Globus pallidus (tissue), 1 donor: ENCODE measurements at regions not wholly inside any gene's neighbourhood (a gene's known extent, or its start where the extent isn't known, plus 50 kb on each side); places are given as distances from the start of the nearest gene placed in this dataset.
"Not testable (repeated sequence)": the region's sequence is repeated elsewhere in the genome, so short reads cannot be mapped to it uniquely, and the experiment has no call there.

ENCODE experiments used
- DNase-seq: peaks from one replicate; pipeline ENCODE4 v3.0.0-alpha.2; 2015; ENCODE audit warnings: low spot score

DNA sequence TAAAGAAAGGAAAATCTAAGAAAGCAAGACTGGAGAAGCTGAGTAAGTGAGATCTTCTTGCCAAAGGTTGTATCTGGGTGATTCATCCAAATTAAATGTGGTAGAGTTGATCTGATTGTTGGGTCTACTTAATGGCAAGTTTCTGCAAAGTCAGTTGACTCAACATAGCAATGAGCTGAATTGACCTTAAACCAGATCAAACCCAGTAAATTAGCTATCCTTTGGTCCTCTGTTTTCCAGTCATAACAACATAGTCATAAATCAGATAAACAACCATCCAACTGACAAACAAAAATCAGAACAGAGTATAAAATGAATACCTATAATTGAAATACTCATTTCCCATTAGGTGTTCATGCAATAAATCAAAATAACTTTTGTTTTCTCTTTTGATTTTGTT lies 142.6 kb upstream of the CFAP20DC start:
- no peak for DNase-seq

DNA sequence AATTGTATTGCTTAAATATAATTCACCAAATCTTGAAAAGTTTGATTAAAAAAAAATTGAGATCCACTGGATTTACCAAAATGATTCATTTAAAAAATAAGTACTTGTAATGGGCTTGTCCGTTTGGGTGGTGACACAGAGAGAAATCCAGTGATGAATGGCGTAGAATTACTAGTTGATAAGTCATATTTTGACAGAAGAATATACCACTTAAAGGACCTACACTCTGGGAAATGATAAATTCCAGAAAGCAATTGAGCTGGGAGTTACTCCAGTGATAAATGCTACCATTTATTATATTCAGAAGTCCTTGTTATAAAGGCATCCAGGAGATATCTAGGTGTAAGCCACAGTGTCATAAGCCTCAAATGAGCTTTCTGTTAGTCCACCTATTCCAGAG lies 141.8 kb upstream of the CFAP20DC start:
- no peak for DNase-seq

- DNase-seq, result no peak
Measured at GRCh38 chr3:59189939-59190338, 140.1 kb upstream of the CFAP20DC start.

DNA sequence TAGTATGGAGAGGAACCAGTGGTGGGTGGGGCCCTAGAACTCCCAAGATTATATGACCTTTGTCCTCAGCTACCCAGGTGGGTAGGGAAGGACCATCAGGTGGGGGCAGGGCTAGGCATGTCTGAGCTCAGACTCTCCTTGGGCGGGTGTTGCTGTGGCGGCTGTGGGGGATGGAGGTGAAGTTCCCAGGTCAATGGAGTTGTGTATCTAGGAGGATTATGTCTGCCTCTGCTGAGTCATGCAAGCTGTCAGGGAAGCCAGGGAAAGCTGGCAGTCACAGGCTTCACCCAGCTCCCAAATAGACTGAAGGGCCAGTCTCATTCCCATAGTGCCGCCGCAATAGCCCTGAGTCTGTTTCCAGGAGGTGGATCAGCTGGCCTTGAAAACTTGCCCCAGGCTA lies 139.7 kb upstream of the CFAP20DC start:
- DNase-seq, result no peak

- no peak for DNase-seq
Measured at GRCh38 chr3:59186725-59187124, 136.9 kb upstream of the CFAP20DC start.

GRCh38 chr3:59185591-59186369 lies 136.0 kb upstream of the CFAP20DC start:
- no peak for DNase-seq

GRCh38 chr3:59180006-59180405 lies 130.2 kb upstream of the CFAP20DC start:
- DNase-seq, result no peak

DNA sequence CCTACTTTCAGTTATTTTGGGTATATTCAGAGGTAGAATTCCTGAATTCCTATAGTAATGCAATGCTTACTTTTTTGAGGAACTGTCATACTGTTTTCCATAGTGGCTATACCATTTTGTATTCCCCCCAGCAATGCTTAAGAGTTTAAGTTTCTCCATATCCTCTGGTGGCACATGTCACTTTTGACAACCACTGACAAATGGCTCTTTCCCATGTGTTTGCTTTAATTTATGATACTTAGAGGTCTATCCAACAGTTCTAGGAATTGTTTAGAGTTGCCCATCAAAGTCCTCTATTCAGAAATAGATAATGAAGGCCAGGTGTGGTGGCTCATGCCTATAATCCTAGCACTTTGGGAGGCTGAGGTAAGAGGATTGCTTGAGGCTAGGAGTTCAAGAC lies 128.9 kb upstream of the CFAP20DC start:
- no peak for DNase-seq

DNA sequence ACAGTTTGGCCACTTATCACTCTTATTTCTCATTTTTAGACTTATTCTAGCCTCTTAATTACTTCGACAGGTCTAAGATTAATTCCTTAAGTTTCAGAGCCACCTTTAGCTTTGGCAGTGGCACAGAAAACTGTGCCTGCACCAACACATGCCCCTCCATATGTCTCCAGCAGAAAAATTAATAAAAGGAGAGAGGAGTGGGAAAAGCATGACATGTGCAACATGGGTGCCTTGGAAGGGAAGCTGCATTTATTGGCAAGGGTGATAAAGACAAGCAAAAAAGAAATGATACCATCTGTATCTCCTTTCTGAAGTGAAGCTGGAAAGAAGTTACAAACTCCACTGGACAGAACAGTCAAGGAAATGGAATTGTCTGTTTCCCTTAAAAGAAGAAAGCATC lies 121.7 kb upstream of the CFAP20DC start:
- DNase-seq, result no peak

DNA sequence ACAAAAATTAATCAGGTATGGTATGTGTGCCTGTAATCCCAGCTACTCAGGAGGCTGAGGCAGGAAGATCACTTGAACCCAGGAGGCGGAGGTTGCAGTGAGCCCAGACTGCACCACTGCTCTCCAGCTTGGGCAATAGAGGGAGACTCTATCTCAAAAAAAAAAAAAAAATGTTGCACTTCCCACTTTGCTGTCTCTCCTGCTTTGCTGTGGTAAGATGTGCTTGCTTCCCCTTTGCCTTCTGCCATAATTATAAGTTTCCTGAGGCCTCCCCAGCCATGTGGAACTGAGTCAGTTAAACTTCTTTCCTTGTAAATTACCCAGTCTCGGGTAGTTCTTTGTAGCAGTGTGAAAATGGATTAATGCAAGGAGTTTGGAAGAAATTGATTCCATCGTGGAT lies 120.3 kb upstream of the CFAP20DC start:
- DNase-seq, result not testable (repeated sequence)

DNA sequence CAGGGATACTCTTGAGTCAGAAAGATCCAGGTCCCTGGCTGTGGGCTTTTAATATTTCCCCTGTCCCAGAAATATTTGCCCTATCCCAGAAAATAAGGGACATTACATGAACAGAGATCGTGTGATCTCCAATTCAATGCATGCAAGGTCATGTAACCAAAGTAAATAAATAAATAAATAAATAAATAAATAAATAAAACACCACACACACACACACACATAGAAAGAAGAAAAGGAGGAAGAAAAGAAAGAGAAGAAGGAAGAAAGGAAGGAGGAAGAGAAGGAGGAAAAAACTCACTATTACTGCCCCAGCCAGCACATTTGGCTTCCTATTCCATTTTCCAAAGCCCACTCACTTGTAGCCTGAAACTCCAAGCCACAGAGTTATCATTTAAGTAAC lies 117.9 kb upstream of the CFAP20DC start:
- DNase-seq, result no peak

DNA sequence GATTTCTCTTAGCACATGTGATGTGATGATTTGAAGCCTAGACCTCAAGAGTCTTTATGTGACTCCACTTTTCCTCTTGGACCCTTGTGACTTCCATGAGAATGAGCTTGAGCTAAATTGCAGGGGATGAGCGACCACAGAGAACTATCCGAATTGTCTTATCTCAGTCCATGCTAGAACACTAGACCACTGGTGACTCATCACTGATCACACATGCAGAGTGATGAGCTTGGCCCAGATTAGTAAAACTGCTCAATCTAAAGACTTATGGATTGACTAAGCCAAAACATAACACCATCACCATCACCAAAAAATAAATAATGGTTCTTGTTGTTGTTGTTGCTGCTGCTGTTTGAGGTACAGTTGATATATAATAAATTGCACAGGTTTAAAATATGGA lies 114.1 kb upstream of the CFAP20DC start:
- DNase-seq, result no peak

GRCh38 chr3:59161048-59161447 lies 111.2 kb upstream of the CFAP20DC start:
- no peak for DNase-seq

DNA sequence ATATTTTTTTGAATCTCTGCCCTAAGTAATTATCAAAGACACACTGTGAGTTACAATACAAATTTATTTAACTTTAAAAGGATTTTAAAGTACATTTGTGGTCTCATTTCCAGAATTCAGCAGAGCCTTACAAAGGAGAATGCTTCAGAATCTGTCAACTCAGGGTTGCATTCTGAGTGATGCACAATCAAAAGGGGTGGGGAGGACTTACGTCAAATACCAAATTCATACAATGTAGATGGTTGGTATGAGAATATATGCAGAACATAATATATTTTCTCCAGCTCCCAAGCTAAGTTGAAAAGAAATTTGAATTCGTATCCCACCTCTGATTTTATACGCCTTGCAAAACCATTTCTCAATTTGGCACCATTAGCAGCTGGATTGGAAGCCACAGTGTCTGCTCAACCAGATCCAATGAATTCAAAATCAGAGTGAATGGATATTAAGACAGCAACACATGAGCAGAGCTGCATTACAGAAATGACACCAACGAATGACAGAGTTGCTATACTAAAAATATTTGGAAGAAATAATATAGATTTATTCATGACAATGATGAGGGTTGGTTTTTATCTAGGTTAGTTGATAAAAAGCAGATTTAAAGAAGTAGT lies 110.4 kb upstream of the CFAP20DC start:
- no peak for DNase-seq

DNA sequence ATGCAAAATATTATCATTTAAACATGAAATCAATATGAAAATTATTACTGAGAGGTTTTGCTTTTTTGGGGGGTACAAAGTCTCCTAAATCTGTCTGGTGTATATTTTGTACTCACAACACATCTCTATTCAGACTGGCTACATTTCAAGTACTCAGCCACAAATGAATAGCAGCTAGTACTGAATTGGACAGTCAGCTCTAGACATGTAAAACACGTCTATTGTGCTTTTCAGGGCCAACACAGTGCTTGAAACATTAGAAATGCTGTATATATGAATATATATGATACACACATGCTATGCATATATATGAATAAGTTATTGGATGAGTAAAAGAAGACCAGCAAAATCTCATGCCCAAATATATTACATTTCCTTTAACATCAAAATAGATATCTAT lies 103.8 kb upstream of the CFAP20DC start:
- DNase-seq, result peak; percentile 18

DNA sequence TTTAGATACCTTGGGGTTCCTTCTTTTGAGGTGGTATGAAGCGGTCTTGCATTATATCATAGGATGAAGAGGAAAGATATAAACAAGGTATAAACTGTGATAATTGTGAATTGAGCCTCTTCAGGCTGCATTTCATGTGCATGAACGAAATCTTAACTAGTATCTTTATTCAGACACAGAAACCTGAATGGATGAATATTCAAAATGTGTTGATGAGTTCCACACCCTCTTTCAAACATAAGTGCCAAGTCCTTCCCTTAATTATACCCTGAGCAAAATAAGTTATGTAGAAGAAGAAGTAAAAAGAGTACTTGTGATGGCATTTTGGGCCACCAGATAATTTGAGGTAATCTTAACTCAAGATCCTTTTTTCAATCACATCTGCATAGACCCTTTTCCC lies 103.1 kb upstream of the CFAP20DC start:
- no peak for DNase-seq

GRCh38 chr3:59150039-59150438 lies 100.2 kb upstream of the CFAP20DC start:
- DNase-seq, result no peak

- no peak for DNase-seq
Measured at GRCh38 chr3:59149166-59149565, 99.3 kb upstream of the CFAP20DC start.

DNA sequence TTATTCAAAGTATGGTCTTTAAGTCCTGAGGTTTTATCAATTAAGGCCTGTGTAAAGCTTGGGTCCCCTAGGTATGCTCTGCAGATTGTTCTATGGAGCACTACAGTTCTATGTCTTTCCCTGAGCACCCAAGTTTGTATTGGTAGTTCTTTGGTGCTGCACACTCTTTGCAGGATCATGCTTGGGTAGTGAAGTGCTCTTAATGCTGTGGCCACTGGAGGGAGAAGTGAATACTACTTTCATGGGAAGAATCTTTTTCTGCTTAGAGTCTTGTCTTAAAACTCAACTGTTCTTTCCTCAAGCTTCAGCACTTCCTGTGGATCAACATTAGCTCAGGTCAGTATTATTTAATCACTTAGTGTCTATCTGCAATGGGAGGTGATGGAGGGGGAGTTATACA lies 93.6 kb upstream of the CFAP20DC start:
- DNase-seq, result no peak

DNA sequence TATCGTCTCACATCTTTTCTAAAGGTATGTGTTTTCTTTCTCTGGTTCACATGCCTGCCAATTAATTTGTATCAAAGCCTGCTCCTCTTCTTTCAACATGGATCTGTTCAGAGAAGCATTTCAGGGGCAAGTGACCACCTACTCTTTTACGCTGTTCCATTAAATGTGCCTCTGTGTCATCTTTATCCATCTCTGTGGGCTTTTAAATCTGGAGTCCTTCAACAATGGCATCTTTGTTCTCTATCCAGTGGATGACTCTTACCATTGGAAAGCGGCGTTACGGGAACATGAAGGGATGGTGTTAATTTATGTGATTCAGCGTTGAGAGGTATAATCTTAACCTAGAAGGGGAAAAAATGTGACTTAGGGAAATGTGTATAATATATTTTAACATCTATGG lies 92.7 kb upstream of the CFAP20DC start:
- peak; percentile 35 for DNase-seq

- DNase-seq, result no peak
Measured at GRCh38 chr3:59138966-59139365, 89.1 kb upstream of the CFAP20DC start.

DNA sequence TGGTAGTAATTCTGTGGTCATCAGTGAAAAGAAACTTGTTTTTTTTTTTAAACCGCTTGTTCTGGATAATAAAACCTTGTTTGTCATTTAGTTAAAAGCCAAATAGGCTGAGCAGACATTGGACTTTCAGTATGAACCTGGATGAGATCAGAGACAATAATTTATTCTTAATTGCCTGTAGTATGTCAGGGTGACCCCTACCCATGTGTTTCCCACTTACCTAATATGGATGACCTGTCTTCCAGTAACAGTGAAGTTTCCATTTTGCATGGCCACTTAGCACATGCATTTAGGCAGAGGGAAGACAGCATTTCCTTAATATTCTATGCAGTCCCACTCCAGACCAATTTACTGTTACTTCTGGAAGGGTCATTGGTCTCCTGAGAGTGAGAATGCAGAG lies 87.6 kb upstream of the CFAP20DC start:
- DNase-seq, result no peak

- DNase-seq, result no peak
Measured at GRCh38 chr3:59136081-59136480, 86.3 kb upstream of the CFAP20DC start.

DNA sequence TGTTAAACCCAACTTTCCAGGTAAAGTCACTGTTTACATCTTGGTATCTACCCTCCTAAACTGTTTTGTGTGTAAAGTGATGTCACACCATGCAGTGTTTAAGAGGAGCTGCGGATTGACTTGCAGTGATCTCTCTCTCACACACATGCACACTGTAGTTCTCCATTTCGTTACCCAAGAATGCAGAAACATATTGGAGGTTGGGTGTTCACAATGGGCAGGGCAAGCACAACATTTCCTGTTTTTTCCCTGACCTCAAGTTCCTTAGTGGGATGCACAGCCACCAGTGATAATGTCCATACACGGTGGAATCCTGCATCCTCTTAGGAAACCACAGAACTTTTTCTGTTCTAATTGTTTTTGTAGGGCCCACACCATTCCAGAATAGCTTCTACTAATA lies 85.3 kb upstream of the CFAP20DC start:
- no peak for DNase-seq
